ENCODE measurements at regions not wholly inside any gene's neighbourhood (a gene's known extent, or its start where the extent isn't known, plus 50 kb on each side); places are given as distances from the start of the nearest gene placed in this dataset.

- TF ChIP-seq, protein P1, sequence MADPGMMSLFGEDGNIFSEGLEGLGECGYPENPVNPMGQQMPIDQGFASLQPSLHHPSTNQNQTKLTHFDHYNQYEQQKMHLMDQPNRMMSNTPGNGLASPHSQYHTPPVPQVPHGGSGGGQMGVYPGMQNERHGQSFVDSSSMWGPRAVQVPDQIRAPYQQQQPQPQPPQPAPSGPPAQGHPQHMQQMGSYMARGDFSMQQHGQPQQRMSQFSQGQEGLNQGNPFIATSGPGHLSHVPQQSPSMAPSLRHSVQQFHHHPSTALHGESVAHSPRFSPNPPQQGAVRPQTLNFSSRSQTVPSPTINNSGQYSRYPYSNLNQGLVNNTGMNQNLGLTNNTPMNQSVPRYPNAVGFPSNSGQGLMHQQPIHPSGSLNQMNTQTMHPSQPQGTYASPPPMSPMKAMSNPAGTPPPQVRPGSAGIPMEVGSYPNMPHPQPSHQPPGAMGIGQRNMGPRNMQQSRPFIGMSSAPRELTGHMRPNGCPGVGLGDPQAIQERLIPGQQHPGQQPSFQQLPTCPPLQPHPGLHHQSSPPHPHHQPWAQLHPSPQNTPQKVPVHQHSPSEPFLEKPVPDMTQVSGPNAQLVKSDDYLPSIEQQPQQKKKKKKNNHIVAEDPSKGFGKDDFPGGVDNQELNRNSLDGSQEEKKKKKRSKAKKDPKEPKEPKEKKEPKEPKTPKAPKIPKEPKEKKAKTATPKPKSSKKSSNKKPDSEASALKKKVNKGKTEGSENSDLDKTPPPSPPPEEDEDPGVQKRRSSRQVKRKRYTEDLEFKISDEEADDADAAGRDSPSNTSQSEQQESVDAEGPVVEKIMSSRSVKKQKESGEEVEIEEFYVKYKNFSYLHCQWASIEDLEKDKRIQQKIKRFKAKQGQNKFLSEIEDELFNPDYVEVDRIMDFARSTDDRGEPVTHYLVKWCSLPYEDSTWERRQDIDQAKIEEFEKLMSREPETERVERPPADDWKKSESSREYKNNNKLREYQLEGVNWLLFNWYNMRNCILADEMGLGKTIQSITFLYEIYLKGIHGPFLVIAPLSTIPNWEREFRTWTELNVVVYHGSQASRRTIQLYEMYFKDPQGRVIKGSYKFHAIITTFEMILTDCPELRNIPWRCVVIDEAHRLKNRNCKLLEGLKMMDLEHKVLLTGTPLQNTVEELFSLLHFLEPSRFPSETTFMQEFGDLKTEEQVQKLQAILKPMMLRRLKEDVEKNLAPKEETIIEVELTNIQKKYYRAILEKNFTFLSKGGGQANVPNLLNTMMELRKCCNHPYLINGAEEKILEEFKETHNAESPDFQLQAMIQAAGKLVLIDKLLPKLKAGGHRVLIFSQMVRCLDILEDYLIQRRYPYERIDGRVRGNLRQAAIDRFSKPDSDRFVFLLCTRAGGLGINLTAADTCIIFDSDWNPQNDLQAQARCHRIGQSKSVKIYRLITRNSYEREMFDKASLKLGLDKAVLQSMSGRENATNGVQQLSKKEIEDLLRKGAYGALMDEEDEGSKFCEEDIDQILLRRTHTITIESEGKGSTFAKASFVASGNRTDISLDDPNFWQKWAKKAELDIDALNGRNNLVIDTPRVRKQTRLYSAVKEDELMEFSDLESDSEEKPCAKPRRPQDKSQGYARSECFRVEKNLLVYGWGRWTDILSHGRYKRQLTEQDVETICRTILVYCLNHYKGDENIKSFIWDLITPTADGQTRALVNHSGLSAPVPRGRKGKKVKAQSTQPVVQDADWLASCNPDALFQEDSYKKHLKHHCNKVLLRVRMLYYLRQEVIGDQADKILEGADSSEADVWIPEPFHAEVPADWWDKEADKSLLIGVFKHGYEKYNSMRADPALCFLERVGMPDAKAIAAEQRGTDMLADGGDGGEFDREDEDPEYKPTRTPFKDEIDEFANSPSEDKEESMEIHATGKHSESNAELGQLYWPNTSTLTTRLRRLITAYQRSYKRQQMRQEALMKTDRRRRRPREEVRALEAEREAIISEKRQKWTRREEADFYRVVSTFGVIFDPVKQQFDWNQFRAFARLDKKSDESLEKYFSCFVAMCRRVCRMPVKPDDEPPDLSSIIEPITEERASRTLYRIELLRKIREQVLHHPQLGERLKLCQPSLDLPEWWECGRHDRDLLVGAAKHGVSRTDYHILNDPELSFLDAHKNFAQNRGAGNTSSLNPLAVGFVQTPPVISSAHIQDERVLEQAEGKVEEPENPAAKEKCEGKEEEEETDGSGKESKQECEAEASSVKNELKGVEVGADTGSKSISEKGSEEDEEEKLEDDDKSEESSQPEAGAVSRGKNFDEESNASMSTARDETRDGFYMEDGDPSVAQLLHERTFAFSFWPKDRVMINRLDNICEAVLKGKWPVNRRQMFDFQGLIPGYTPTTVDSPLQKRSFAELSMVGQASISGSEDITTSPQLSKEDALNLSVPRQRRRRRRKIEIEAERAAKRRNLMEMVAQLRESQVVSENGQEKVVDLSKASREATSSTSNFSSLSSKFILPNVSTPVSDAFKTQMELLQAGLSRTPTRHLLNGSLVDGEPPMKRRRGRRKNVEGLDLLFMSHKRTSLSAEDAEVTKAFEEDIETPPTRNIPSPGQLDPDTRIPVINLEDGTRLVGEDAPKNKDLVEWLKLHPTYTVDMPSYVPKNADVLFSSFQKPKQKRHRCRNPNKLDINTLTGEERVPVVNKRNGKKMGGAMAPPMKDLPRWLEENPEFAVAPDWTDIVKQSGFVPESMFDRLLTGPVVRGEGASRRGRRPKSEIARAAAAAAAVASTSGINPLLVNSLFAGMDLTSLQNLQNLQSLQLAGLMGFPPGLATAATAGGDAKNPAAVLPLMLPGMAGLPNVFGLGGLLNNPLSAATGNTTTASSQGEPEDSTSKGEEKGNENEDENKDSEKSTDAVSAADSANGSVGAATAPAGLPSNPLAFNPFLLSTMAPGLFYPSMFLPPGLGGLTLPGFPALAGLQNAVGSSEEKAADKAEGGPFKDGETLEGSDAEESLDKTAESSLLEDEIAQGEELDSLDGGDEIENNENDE (IDR thresholded peaks at IDR 0.05; ENCODE audit: insufficient replicate concordance, low read length) = no peak
- TF ChIP-seq KDM4A (IDR thresholded peaks at IDR 0.05; ENCODE audit: low read depth, low read length, severe bottlenecking) (no peak), TEAD4 (IDR thresholded peaks at IDR 0.05; ENCODE audit: low read depth, low read length) (no peak), TCF12 (IDR thresholded peaks at IDR 0.05; ENCODE audit: low read depth, low read length) (no peak), EZH2 (IDR thresholded peaks at IDR 0.05; ENCODE audit: low read depth, low read length, severe bottlenecking) (no peak), EGR1 (IDR thresholded peaks at IDR 0.05; ENCODE audit: borderline replicate concordance, low read depth, low read length) (no peak), SAP30 (IDR thresholded peaks at IDR 0.05; ENCODE audit: insufficient read depth, insufficient replicate concordance, low read length) (no peak), POU5F1 (IDR thresholded peaks at IDR 0.05; ENCODE audit: low read depth, low read length) (no peak), KDM1A (IDR thresholded peaks at IDR 0.05; ENCODE audit: borderline replicate concordance, low read length) (no peak), NRF1 (IDR thresholded peaks at IDR 0.05; ENCODE audit: low read depth, low read length) (no peak), GABPA (IDR thresholded peaks at IDR 0.05; ENCODE audit: borderline replicate concordance, insufficient read depth, low read length) (no peak)
Observed at GRCh38 chr3:66747261-66747660, 246.4 kb upstream of the LRIG1 start (continued).

All from H1 (cell line).